ENCODE measurements at regions not wholly inside any gene's neighbourhood (a gene's known extent, or its start where the extent isn't known, plus 50 kb on each side); places are given as distances from the start of the nearest gene placed in this dataset.

DNA sequence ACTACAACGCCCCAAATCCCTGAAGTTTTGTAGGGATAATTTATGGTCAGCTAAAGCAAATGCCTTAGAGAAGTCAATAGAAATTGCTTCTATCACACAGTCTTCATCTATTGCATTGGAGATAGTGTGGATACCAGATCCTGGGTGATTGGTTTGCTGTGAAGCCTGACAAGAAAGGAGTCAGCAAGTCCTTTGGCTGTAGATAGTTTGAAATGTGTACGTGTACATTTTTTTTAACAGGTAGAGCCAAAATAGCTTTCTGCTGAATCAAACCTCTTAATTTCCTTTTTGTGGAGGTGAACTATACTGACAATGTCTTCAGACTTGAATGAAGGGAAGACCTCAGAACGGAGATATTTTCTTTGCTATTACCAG is 312.3 kb downstream of the ZBBX start:
- no peaks in the 10 kb centered on the region for H3K36me3 ChIP-seq (replicated peaks in 1 of 2; ENCODE audit: insufficient read depth in 1 of 2, low read depth in 2 of 2)
- 32 to 38% methylated on average over 3 of the region's 3 CpGs for WGBS, 2 donors
- H3K4me1 ChIP-seq, result peaks cover 12% of the 10 kb centered on the region
- intact Hi-C loops (cut with DNase I), result no loop called here
- DNase-seq (no peak), ATAC-seq (peak; percentile 15)
- H3K4me3 ChIP-seq, result no peak overlapping the region
- no peaks in the 10 kb centered on the region for H3K9me3 ChIP-seq
- no peaks in the 10 kb centered on the region for H3K27me3 ChIP-seq
- no peak overlapping the region for H3K27ac ChIP-seq
- no peak for TF ChIP-seq CTCF (IDR thresholded peaks at IDR 0.05)
- TF ChIP-seq POLR2A (IDR thresholded peaks at IDR 0.05), result no peak

GRCh38 chr3:167066977-167067786 is 312.9 kb downstream of the ZBBX start:
- Histone ChIP-seq H3K4me1 (peaks cover 12% of the 10 kb centered on the region), H3K27me3 (no peaks in the 10 kb centered on the region), H3K36me3 (replicated peaks in 1 of 2; ENCODE audit: insufficient read depth in 1 of 2, low read depth in 2 of 2) (no peaks in the 10 kb centered on the region), H3K4me3 (no peak overlapping the region), H3K27ac (peak overlapping the region in 1 of 4 donors; percentile 22), H3K9me3 (no peaks in the 10 kb centered on the region)
- intact Hi-C loops (cut with DNase I), result no loop called here
- TF ChIP-seq CTCF (IDR thresholded peaks at IDR 0.05), result no peak
- TF ChIP-seq POLR2A (IDR thresholded peaks at IDR 0.05), result no peak
- ATAC-seq, result peak; percentile 85
- WGBS, 2 donors, result 13 to 20% methylated on average over 5 of the region's 5 CpGs
- DNase-seq, result peak; percentile 13 to 38 (median 19)

DNA sequence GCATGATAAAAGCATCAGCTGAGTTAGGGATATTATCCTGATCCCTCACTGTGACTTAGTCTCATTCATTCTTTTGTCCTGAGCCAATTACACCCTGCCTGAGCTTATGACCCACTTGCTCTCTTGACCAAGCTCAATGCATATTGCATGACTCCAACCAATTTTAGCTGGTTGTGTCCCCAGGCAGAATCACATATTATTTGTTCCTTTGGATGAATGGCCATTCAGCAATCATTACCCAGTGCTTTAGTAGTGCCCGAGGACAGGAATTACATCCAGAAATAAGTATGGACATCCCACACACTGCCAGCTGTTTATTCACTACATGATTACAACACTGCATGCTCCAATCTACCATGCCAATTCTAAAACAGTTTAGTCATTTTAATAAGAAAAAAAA is 322.5 kb downstream of the ZBBX start:
- TF ChIP-seq CTCF (IDR thresholded peaks at IDR 0.05) (no peak), POLR2A (IDR thresholded peaks at IDR 0.05) (no peak)
- H3K4me3 ChIP-seq, result no peak overlapping the region
- WGBS, 2 donors, result 54 to 55% methylated on average over 1 of the region's 1 CpG
- no peak for DNase-seq
- no peaks in the 10 kb centered on the region for H3K36me3 ChIP-seq (replicated peaks in 1 of 2; ENCODE audit: insufficient read depth in 1 of 2, low read depth in 2 of 2)
- no peak for ATAC-seq
- H3K4me1 ChIP-seq, result no peaks in the 10 kb centered on the region
- no peaks in the 10 kb centered on the region for H3K27me3 ChIP-seq
- no peak overlapping the region for H3K27ac ChIP-seq
- intact Hi-C loops (cut with DNase I), result no loop called here
- no peaks in the 10 kb centered on the region for H3K9me3 ChIP-seq

- H3K4me3 ChIP-seq, result no peak overlapping the region
- no peaks in the 10 kb centered on the region for H3K27me3 ChIP-seq
- ATAC-seq (no peak), DNase-seq (no peak)
- H3K27ac ChIP-seq, result no peak overlapping the region
- WGBS, 2 donors, result 48 to 62% methylated on average over 2 of the region's 2 CpGs
- H3K36me3 ChIP-seq (replicated peaks in 1 of 2; ENCODE audit: insufficient read depth in 1 of 2, low read depth in 2 of 2), result no peaks in the 10 kb centered on the region
- H3K9me3 ChIP-seq, result no peaks in the 10 kb centered on the region
- TF ChIP-seq CTCF (IDR thresholded peaks at IDR 0.05) (no peak), POLR2A (IDR thresholded peaks at IDR 0.05) (no peak)
- intact Hi-C loops (cut with DNase I), result no loop called here
- no peaks in the 10 kb centered on the region for H3K4me1 ChIP-seq
These were observed 325.2 kb downstream of the ZBBX start for GRCh38 chr3:167054926-167055325.

- 70 to 76% methylated on average over 4 of the region's 4 CpGs for WGBS, 2 donors
- ATAC-seq, result no peak
- Histone ChIP-seq H3K36me3 (replicated peaks in 1 of 2; ENCODE audit: insufficient read depth in 1 of 2, low read depth in 2 of 2) (no peaks in the 10 kb centered on the region), H3K9me3 (no peaks in the 10 kb centered on the region), H3K27ac (no peak overlapping the region), H3K4me3 (no peak overlapping the region), H3K4me1 (no peaks in the 10 kb centered on the region), H3K27me3 (no peaks in the 10 kb centered on the region)
- DNase-seq, result no peak
- intact Hi-C loops (cut with DNase I), result no loop called here
- TF ChIP-seq POLR2A (IDR thresholded peaks at IDR 0.05) (no peak), CTCF (IDR thresholded peaks at IDR 0.05) (no peak)
These were observed 328.7 kb downstream of the ZBBX start for GRCh38 chr3:167051421-167051820.

Data from body of pancreas (tissue), 4 donors.